K562 (cell line): ENCODE measurements at regions not wholly inside any gene's neighbourhood (a gene's known extent, or its start where the extent isn't known, plus 50 kb on each side); places are given as distances from the start of the nearest gene placed in this dataset.

Experiments
- ATAC-seq: fragments of 200-7000 bp; cut with Tn5 transposase; 3 replicates; pipeline ENCODE4 v1.9.1; 2020; ENCODE audit warnings: moderate library complexity
- BruUV-seq: library from RNA; stranded (reverse); fragments of 400-500 nt; replicated peaks from 2 replicates; lab custom pipeline; 2021; lab: Mats Ljungman, UMichigan
- CTCF ChIA-PET: fragments of 300-600 bp; formaldehyde crosslinking; extraction: SDS; loops from one replicate; lab custom pipeline; 2021; ENCODE audit warnings: low intra/inter-chr PET ratio; lab: Yijun Ruan, JAX
- POLR2A ChIA-PET: fragments of 300-600, 350-650 bp; sonication (Branson Sonifier 250); formaldehyde crosslinking; extraction: SDS; loops from one replicate; lab custom pipeline; 2021; ENCODE audit warnings: antibody characterized with exemption, inconsistent platforms; lab: Yijun Ruan, JAX
- DNase-seq, 4 experiments: peaks; one replicate each; pipeline versions ENCODE4 v3.0.0 to v3.0.0-alpha.2; 2011 to 2018; ENCODE audit warnings: low spot score in 3 of 4, mixed read lengths in 3 of 4; ENCODE audit errors: extremely low read depth in 1 of 4
- FAIRE-seq: peaks from 2 replicates; lab custom pipeline; 2011; peaks lifted over from hg19 to GRCh38; lab: Jason Lieb, UNC
- H2AFZ ChIP-seq: 2 replicates; pipeline ENCODE4 v1.6.0; 2011; ENCODE audit warnings: low read depth, low read length, control low read depth, inconsistent platforms
- H3K27ac ChIP-seq: fragments of 200-600 bp; 3 replicates; pipeline ENCODE4 v1.8.0; 2011; ENCODE audit warnings: low read depth, mild to moderate bottlenecking, control low read depth, inconsistent platforms, low read length, moderate library complexity, mixed read lengths; ENCODE audit errors: extremely low read depth
- H3K27me3 ChIP-seq, 2 experiments: fragments of 300-600 bp in 1 of 2; 2 replicates in 1 of 2; 3 replicates in 1 of 2; pipeline versions ENCODE4 v1.6.0 to v1.8.0; 2011; ENCODE audit warnings: inconsistent platforms in 2 of 2, low read length in 2 of 2, mild to moderate bottlenecking in 1 of 2, mixed read lengths in 1 of 2, moderate library complexity in 1 of 2; ENCODE audit not compliant: control insufficient read depth in 2 of 2, insufficient read depth in 2 of 2
- H3K36me3 ChIP-seq: fragments of 300-600 bp; 3 replicates; pipeline ENCODE4 v1.8.0; 2011; ENCODE audit warnings: mild to moderate bottlenecking, low read length, inconsistent platforms; ENCODE audit not compliant: control insufficient read depth, insufficient read depth
- H3K4me1 ChIP-seq, 2 experiments: fragments of 200-600 bp in 1 of 2; replicated peaks in 1 of 2; 2 replicates in 1 of 2; 3 replicates in 1 of 2; pipeline versions ENCODE4 v1.5.1 to v1.8.0; 2011; ENCODE audit warnings: inconsistent platforms in 2 of 2, low read length in 2 of 2, mild to moderate bottlenecking in 1 of 2, mixed read lengths in 1 of 2, moderate library complexity in 1 of 2; ENCODE audit not compliant: control insufficient read depth in 2 of 2, insufficient read depth in 2 of 2
- H3K4me2 ChIP-seq: 2 replicates; pipeline ENCODE4 v1.6.1; 2011; ENCODE audit warnings: low read length, control low read depth, inconsistent platforms, mixed read lengths; ENCODE audit not compliant: insufficient read depth
- H3K4me3 ChIP-seq: fragments of 200-600 bp; sonication (generic), shearing (Covaris generic); 2 replicates; pipeline ENCODE4 v1.5.1; 2016; ENCODE audit warnings: control low read depth, inconsistent platforms
- H3K79me2 ChIP-seq: fragments of 200-600 bp; 3 replicates; pipeline ENCODE4 v1.8.0; 2011; ENCODE audit warnings: low read length, inconsistent platforms; ENCODE audit not compliant: control insufficient read depth, insufficient read depth
- H3K9ac ChIP-seq, 2 experiments: 2 replicates each; pipeline versions ENCODE4 v1.6.0 to v1.6.1; 2011; ENCODE audit warnings: low read depth in 2 of 2, low read length in 2 of 2, control low read depth in 1 of 2, inconsistent platforms in 1 of 2, mild to moderate bottlenecking in 1 of 2, mixed read lengths in 1 of 2; ENCODE audit not compliant: insufficient read depth in 1 of 2
- H3K9me1 ChIP-seq: one replicate; pipeline ENCODE4 v1.6.0; 2011; ENCODE audit warnings: inconsistent platforms, mild to moderate bottlenecking, low read length, moderate library complexity; ENCODE audit not compliant: control insufficient read depth, insufficient read depth
- H3K9me3 ChIP-seq: replicated peaks from 2 replicates; pipeline ENCODE4 v1.5.1; 2011; ENCODE audit warnings: low read depth, low read length, inconsistent platforms; ENCODE audit not compliant: control insufficient read depth, insufficient read depth
- H4K20me1 ChIP-seq: replicated peaks from 2 replicates; pipeline ENCODE4 v1.6.1; 2011; ENCODE audit warnings: low read length, inconsistent platforms, mixed read lengths; ENCODE audit not compliant: control insufficient read depth, insufficient read depth
- EWSR1 ChIP-seq: fragments of 450-650 bp; IDR thresholded peaks from 2 replicates; pipeline ENCODE4 v1.6.1; 2018; ENCODE audit warnings: borderline replicate concordance, mild to moderate bottlenecking, low read depth, moderate library complexity; ENCODE audit not compliant: partially characterized antibody
- HBP1 ChIP-seq: fragments of 450-650 bp; formaldehyde crosslinking; IDR thresholded peaks from 2 replicates; pipeline ENCODE4 v1.4.0; 2022; ENCODE audit warnings: missing genetic modification characterization
- HMG20B ChIP-seq: fragments of 250-450 bp; sonication (Bioruptor Pico); IDR thresholded peaks from 2 replicates; pipeline ENCODE4 v1.5.0; 2021; ENCODE audit warnings: mild to moderate bottlenecking
- RAD21 ChIP-seq, 2 experiments: fragments of 250-450 bp in 1 of 2; fragments of 450-650 bp in 1 of 2; sonication (Bioruptor Pico) in 1 of 2; formaldehyde crosslinking in 1 of 2; IDR thresholded peaks in 1 of 2; conservative IDR thresholded peaks in 1 of 2; 2 replicates each; pipeline versions ENCODE4 v1.4.0 to v1.8.0; 2020 to 2022; ENCODE audit warnings: mild to moderate bottlenecking in 2 of 2, moderate library complexity in 1 of 2
- TCFL5 ChIP-seq: fragments of 250-450 bp; sonication (Bioruptor Pico); conservative IDR thresholded peaks from 2 replicates; pipeline ENCODE4 v1.6.1; 2021; ENCODE audit warnings: mild to moderate bottlenecking, moderate library complexity, matching md5 sums
- TRIM28 ChIP-seq: fragments of 450-650 bp; IDR thresholded peaks from 2 replicates; pipeline ENCODE4 v1.6.1; 2017
- ZBTB12 ChIP-seq: fragments of 250-450 bp; sonication (Bioruptor Pico); IDR thresholded peaks from 2 replicates; pipeline ENCODE4 v1.4.0; 2020
- ZBTB26 ChIP-seq: fragments of 450-650 bp; formaldehyde crosslinking; IDR thresholded peaks from 2 replicates; pipeline ENCODE4 v1.4.0; 2022; ENCODE audit warnings: missing genetic modification characterization
- WGBS: fragments of 100-300 bp; shearing (Covaris generic); methylation state at CpG from one replicate; pipeline ENCODE4 v1.1.6; 2016; ENCODE audit warnings: low coverage, mixed read lengths; ENCODE audit not compliant: insufficient coverage; ENCODE audit errors: missing lambda C conversion rate; 5-methylcytosine and 5-hydroxymethylcytosine counted together
- in situ Hi-C: fragments of 300-500 bp; cut with MboI; formaldehyde crosslinking; loops from 4 replicates; pipeline ENCODE4 v1.15.0; 2018; ENCODE audit warnings: inconsistent platforms, mixed read lengths
- intact Hi-C: fragments of 100-400 bp; cut with micrococcal nuclease; formaldehyde crosslinking; loops from 2 replicates; pipeline ENCODE4 v1.14.2; 2022
- TF ChIP-seq, protein P1 (sequence below), 3 experiments: IDR thresholded peaks in 2 of 3; conservative IDR thresholded peaks in 1 of 3; 2 replicates each; pipeline ENCODE4 v1.5.1; 2011 to 2012; ENCODE audit warnings: low read length in 3 of 3, mild to moderate bottlenecking in 3 of 3, control low read depth in 2 of 3, improper control_type of control experiment in 1 of 3, inconsistent platforms in 1 of 3, low read depth in 1 of 3, mixed read lengths in 1 of 3, moderate library complexity in 1 of 3; ENCODE audit not compliant: insufficient read depth in 2 of 3

DNA sequence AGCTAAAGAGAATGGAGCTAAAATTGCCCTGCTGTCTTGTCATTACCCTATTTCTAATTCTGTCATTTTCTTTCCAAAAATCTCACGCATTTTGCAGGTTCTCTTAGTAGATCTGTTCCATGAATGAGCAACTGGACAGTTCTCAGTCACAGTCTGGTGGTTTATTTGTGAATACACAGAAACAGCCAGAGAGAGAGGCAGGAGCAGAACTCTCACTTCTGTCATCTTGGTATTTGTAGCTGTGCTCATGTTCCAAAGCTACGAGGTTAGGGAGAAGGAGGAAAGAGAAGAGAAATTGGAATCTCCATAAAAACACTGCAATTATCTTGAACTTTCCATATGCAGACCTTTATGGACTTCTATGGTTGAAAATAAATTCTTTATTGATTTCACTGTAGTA lies 118.0 kb upstream of the OR13F1 start:
- intact Hi-C loops (no loop called here), in situ Hi-C loops (no loop called here)
- no peaks in the 10 kb centered on the region for H3K4me1 ChIP-seq
- no TSS peak for BruUV-seq
- H2AFZ ChIP-seq = no peak overlapping the region
- no peak for FAIRE-seq
- POLR2A ChIA-PET = no interaction called here
- no peaks in the 10 kb centered on the region for H4K20me1 ChIP-seq
- no peak for ATAC-seq
- H3K9me1 ChIP-seq = no peaks in the 10 kb centered on the region
- 7% methylated on average over 2 of the region's 2 CpGs for WGBS
- no peak overlapping the region for H3K9ac ChIP-seq
- DNase-seq = no peak
- no peak for TF ChIP-seq HMG20B (CRISPR knock-in tag)
- TF ChIP-seq HBP1 (CRISPR knock-in tag) = no peak
- TF ChIP-seq, all 486 proteins: peak for 0
- H3K36me3 ChIP-seq = no peaks in the 10 kb centered on the region
- H3K4me3 ChIP-seq = no peak overlapping the region
- H3K4me2 ChIP-seq = no peak overlapping the region
- CTCF ChIA-PET = no interaction called here
- H3K27ac ChIP-seq = no peak overlapping the region
- no peaks in the 10 kb centered on the region for H3K79me2 ChIP-seq
- no peaks in the 10 kb centered on the region for H3K27me3 ChIP-seq
- no peaks in the 10 kb centered on the region for H3K9me3 ChIP-seq

DNA sequence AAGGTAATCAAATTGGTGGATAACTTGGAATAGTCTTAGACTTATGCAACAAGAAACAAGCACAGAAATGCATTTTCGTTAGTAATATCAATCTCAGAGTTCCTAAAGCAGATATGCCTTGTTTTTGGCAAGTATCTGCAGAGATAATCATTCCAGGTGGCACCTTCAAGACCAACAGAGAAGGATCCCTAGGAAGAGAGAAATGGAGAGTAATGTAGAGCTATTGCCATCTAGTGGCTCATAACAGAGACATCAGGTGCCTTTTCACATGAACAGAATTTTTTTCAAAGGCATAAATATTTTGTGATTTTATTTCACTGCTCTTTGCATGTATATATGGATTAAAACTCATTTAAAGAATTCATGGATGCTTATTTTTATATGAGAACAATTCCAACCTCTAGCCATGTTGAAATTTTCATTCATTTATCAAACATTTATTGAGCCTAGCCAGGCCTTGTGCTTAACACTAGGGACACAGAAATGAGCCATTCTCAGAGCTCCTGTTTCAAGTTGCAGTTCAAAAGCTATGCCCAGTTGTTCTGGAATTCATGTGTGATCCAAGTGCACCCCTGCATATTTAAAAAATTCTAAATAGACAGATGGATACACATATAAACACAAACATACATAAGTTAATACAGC lies 117.5 kb upstream of the OR13F1 start:
- DNase-seq = peak in 2 of 4 experiments; percentile 5 to 7
- 0% methylated on average over 1 of the region's 1 CpG for WGBS
- no peak overlapping the region for H3K27ac ChIP-seq
- H2AFZ ChIP-seq = no peak overlapping the region
- H3K9ac ChIP-seq = no peak overlapping the region
- H3K4me2 ChIP-seq = no peak overlapping the region
- BruUV-seq = no TSS peak
- H4K20me1 ChIP-seq = no peaks in the 10 kb centered on the region
- no peaks in the 10 kb centered on the region for H3K27me3 ChIP-seq
- H3K9me3 ChIP-seq = no peaks in the 10 kb centered on the region
- no peaks in the 10 kb centered on the region for H3K4me1 ChIP-seq
- ATAC-seq = no peak
- POLR2A ChIA-PET = interaction anchor here (0.7 kb wide), 1 partner anchor 195 kb away, joined by 3 read pairs; no protein-coding TSS in a partner anchor
- no peaks in the 10 kb centered on the region for H3K79me2 ChIP-seq
- no peak overlapping the region for H3K4me3 ChIP-seq
- intact Hi-C loops (no loop called here), in situ Hi-C loops (no loop called here)
- CTCF ChIA-PET = no interaction called here
- no peaks in the 10 kb centered on the region for H3K9me1 ChIP-seq
- FAIRE-seq = peak; percentile 46
- no peaks in the 10 kb centered on the region for H3K36me3 ChIP-seq
- TF ChIP-seq TCFL5 (CRISPR knock-in tag) (no peak), EWSR1 (no peak), ZBTB12 (CRISPR knock-in tag) (no peak), TRIM28 (no peak), RAD21 (CRISPR knock-in tag; conservative IDR thresholded peaks at IDR 0.05 in 1 of 2, IDR thresholded peaks at IDR 0.05 in 1 of 2) (peak; percentile 49 to 69), ZBTB26 (CRISPR knock-in tag) (no peak)
- TF ChIP-seq, protein P1, sequence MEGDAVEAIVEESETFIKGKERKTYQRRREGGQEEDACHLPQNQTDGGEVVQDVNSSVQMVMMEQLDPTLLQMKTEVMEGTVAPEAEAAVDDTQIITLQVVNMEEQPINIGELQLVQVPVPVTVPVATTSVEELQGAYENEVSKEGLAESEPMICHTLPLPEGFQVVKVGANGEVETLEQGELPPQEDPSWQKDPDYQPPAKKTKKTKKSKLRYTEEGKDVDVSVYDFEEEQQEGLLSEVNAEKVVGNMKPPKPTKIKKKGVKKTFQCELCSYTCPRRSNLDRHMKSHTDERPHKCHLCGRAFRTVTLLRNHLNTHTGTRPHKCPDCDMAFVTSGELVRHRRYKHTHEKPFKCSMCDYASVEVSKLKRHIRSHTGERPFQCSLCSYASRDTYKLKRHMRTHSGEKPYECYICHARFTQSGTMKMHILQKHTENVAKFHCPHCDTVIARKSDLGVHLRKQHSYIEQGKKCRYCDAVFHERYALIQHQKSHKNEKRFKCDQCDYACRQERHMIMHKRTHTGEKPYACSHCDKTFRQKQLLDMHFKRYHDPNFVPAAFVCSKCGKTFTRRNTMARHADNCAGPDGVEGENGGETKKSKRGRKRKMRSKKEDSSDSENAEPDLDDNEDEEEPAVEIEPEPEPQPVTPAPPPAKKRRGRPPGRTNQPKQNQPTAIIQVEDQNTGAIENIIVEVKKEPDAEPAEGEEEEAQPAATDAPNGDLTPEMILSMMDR (IDR thresholded peaks at IDR 0.05 in 2 of 3, conservative IDR thresholded peaks at IDR 0.05 in 1 of 3; ENCODE audit: insufficient read depth in 2 of 3, low read depth in 1 of 3, low read length in 3 of 3) = peak in 2 of 3 experiments; percentile 34 to 44; a peak in 2 of 6 replicates
